ENCODE measurements at regions not wholly inside any gene's neighbourhood (a gene's known extent, or its start where the extent isn't known, plus 50 kb on each side); places are given as distances from the start of the nearest gene placed in this dataset.

- intact Hi-C loops (cut with micrococcal nuclease; ENCODE audit: unreplicated experiment), result no loop called here
These were observed 98.7 kb upstream of the SLC35F3 start for GRCh38 chr1:233805786-233806185.

GRCh38 chr1:233815357-233815756, 89.1 kb upstream of the SLC35F3 start:
- H3K4me3 ChIP-seq (ENCODE audit: low read depth, low read length, poor library complexity, severe bottlenecking), result no peak overlapping the region
- no peaks in the 10 kb centered on the region for H4K20me1 ChIP-seq (ENCODE audit: insufficient read depth, low read length)
- H2AFZ ChIP-seq (ENCODE audit: low read length), result no peak overlapping the region
- H3K36me3 ChIP-seq (ENCODE audit: insufficient read depth, low read length), result no peaks in the 10 kb centered on the region
- no peaks in the 10 kb centered on the region for H3K4me1 ChIP-seq (ENCODE audit: insufficient read depth, low read length, poor library complexity, severe bottlenecking)
- no peak overlapping the region for H3K4me2 ChIP-seq (ENCODE audit: low read length)
- H3K9me2 ChIP-seq (ENCODE audit: insufficient read depth, low read length), result no peaks in the 10 kb centered on the region
- TF ChIP-seq EZH2phosphoT487 (IDR thresholded peaks at IDR 0.05; ENCODE audit: borderline replicate concordance, low read depth, low read length) (no peak), CTCF (conservative IDR thresholded peaks at IDR 0.05; ENCODE audit: low read length) (no peak)
- H3K79me2 ChIP-seq (ENCODE audit: insufficient read depth, low read depth, low read length), result no peaks in the 10 kb centered on the region
- POLR2A ChIA-PET, result no interaction called here
- H3K27ac ChIP-seq (ENCODE audit: low read depth, low read length, poor library complexity, severe bottlenecking), result no peak overlapping the region
- intact Hi-C loops (cut with micrococcal nuclease; ENCODE audit: unreplicated experiment), result no loop called here
- BruUV-seq (replicated peaks), result no TSS peak
- H3K9me3 ChIP-seq (ENCODE audit: low read length), result no peaks in the 10 kb centered on the region
- CTCF ChIA-PET (ENCODE audit: unreplicated experiment), result no interaction called here
- DNase-seq (ENCODE audit: low spot score), result no peak

More at GRCh38 chr1:233805786-233806185, 98.7 kb upstream of the SLC35F3 start:
- TF ChIP-seq CTCF (conservative IDR thresholded peaks at IDR 0.05; ENCODE audit: low read length), result no peak
- TF ChIP-seq EZH2phosphoT487 (IDR thresholded peaks at IDR 0.05; ENCODE audit: borderline replicate concordance, low read depth, low read length), result no peak
- no peaks in the 10 kb centered on the region for H3K36me3 ChIP-seq (ENCODE audit: insufficient read depth, low read length)
- H3K9me3 ChIP-seq (ENCODE audit: low read length), result 0 out of 2 replicates have a peak, but pooled peaks cover 7% of the 10 kb centered on the region
- H3K4me3 ChIP-seq (ENCODE audit: low read depth, low read length, poor library complexity, severe bottlenecking), result no peak overlapping the region
- no peak overlapping the region for H2AFZ ChIP-seq (ENCODE audit: low read length)
- H3K4me1 ChIP-seq (ENCODE audit: insufficient read depth, low read length, poor library complexity, severe bottlenecking), result no peaks in the 10 kb centered on the region
- H3K27ac ChIP-seq (ENCODE audit: low read depth, low read length, poor library complexity, severe bottlenecking), result no peak overlapping the region
- H3K9me2 ChIP-seq (ENCODE audit: insufficient read depth, low read length), result no peaks in the 10 kb centered on the region
- ChIA-PET CTCF (ENCODE audit: unreplicated experiment) (no interaction called here), POLR2A (no interaction called here)
- no peak overlapping the region for H3K4me2 ChIP-seq (ENCODE audit: low read length)
- BruUV-seq (replicated peaks), result no TSS peak
- no peak for DNase-seq (ENCODE audit: low spot score)
- H4K20me1 ChIP-seq (ENCODE audit: insufficient read depth, low read length), result no peaks in the 10 kb centered on the region
- no peaks in the 10 kb centered on the region for H3K79me2 ChIP-seq (ENCODE audit: insufficient read depth, low read depth, low read length)

- TF ChIP-seq CTCF (conservative IDR thresholded peaks at IDR 0.05; ENCODE audit: low read length) (no peak), EZH2phosphoT487 (IDR thresholded peaks at IDR 0.05; ENCODE audit: borderline replicate concordance, low read depth, low read length) (no peak)
- no peaks in the 10 kb centered on the region for H4K20me1 ChIP-seq (ENCODE audit: insufficient read depth, low read length)
- ChIA-PET CTCF (ENCODE audit: unreplicated experiment) (no interaction called here), POLR2A (no interaction called here)
- H3K79me2 ChIP-seq (ENCODE audit: insufficient read depth, low read depth, low read length), result no peaks in the 10 kb centered on the region
- H3K36me3 ChIP-seq (ENCODE audit: insufficient read depth, low read length), result no peaks in the 10 kb centered on the region
- no peak overlapping the region for H2AFZ ChIP-seq (ENCODE audit: low read length)
- BruUV-seq (replicated peaks), result no TSS peak
- H3K9me3 ChIP-seq (ENCODE audit: low read length), result no peaks in the 10 kb centered on the region
- no peak for DNase-seq (ENCODE audit: low spot score)
- no peaks in the 10 kb centered on the region for H3K9me2 ChIP-seq (ENCODE audit: insufficient read depth, low read length)
- H3K4me2 ChIP-seq (ENCODE audit: low read length), result no peak overlapping the region
- no peaks in the 10 kb centered on the region for H3K4me1 ChIP-seq (ENCODE audit: insufficient read depth, low read length, poor library complexity, severe bottlenecking)
- no peak overlapping the region for H3K4me3 ChIP-seq (ENCODE audit: low read depth, low read length, poor library complexity, severe bottlenecking)
- H3K27ac ChIP-seq (ENCODE audit: low read depth, low read length, poor library complexity, severe bottlenecking), result no peak overlapping the region
- intact Hi-C loops (cut with micrococcal nuclease; ENCODE audit: unreplicated experiment), result no loop called here
These were observed 88.6 kb upstream of the SLC35F3 start for GRCh38 chr1:233815865-233816264.
